HG03521 (cell line): ENCODE measurements at regions not wholly inside any gene's neighbourhood (a gene's known extent, or its start where the extent isn't known, plus 50 kb on each side); places are given as distances from the start of the nearest gene placed in this dataset.

Experiments used
- ATAC-seq: cut with Tn5 transposase; IDR thresholded peaks from one replicate; pipeline ENCODE4 v1.9.1; 2021; ENCODE audit warnings: mild to moderate bottlenecking, moderate library complexity; ENCODE audit not compliant: unreplicated experiment

DNA sequence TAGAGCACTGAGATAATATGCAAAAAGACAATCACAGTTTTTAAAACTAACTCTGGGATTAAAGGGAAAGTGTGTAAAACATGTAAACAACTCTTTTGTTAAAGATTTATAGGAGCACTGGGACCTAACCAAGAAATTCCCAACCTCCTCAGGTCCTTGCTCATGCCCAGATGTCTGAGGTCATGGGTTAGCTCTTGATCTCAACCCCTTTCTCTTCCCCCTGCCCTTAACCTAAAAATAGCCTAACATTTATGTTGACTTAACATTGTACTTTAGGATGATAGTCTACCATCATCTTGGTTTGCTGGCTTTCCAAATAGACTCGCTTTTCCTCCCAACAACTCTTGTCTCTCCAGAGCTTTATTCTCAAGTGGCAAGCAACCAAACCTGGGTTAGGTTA is 258.2 kb upstream of the FAT3 start:
- ATAC-seq, result no peak

DNA sequence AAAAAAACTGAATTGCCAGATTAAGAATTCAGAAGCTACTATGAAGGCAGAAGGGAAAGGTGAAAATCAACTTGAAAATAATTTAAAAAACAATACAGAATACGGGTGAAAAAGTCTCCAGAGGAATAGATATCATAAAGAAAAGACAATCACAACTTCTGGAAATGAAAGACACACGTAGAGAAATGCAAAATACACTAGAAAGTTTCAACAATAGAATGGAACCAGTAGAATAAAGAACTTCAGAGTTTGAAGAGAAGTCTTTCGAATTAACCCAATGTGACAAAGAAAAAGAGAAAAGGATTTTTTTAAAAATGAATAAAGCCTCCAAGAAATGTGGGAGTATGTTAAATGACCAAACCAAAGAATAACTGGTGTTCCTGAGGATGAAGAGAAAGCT is 263.8 kb upstream of the FAT3 start:
- no peak for ATAC-seq

DNA sequence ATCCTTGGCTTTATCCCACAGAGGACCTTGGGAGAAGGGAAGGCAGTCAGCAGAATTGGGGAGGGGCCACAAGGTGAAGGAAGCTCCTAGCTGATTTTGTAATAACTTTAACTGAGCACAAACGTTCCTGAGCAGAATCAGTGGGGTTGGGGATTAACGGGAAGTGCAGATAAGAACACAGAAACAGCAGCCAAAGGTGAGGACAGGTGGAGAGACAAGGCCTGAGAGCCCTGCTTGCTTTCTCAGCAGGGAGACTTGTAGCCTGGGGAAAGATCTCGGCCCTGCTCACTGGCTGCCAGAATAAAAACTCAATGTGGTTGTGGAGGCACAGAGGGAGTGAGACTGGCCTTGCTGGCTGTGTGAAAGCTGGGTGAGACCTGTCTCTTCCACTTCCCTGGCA is 265.2 kb upstream of the FAT3 start:
- no peak for ATAC-seq

DNA sequence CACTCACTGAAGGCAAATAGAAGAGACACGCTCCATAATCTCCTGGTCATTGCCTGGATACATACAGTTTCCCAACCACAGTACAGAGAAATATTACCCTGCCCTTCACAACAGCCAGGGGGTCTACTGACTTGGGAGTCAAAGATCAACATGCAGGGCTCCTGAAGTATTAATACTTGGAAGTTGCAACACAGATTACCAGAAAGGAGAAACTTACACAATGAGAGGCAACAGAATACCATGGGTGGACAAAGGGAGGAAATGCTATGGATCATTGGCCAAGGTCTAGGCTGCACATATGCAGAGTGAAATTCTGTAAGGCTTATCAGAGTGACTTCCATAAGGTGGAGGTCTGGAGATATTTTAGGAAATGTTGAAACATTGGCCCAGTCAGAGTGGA is 267.9 kb upstream of the FAT3 start:
- no peak for ATAC-seq

DNA sequence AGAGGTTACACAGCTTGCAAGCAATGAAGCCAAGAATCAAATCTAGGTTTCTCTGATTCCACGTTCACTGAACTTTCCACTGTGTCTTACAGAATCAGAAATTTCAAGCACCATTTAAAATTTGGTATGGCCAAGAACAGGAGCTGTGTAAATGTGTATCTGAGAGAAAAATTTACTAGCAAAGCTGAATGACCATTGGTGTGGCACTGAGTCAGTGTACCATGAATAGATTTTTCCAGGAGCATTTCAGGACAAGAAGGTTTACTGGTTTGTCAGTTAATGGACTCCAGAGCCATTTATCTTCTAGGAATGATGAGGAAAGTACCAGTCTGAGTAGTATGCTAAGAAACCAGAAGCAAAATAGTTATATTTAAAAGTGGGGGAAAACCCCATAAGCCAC is 269.4 kb upstream of the FAT3 start:
- no peak for ATAC-seq

DNA sequence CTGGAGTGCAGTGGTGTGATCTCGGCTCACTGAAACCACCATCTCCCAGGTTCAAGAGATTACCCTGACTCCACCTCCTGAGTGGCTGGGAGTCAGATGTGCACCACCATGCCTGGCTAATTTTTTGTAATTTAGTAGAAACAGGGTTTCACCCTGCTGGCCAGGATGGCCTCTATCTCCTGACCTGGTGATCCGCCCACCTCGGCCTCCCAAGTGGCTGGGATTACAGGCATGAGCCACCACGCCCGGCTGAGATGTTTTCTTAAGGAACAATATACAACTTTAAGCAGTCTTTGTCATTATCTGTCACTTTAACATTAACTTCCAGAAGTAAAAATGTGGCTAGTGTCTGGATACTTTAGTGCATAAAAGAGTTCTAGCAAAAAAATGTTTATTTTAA is 272.6 kb upstream of the FAT3 start:
- ATAC-seq, result no peak

DNA sequence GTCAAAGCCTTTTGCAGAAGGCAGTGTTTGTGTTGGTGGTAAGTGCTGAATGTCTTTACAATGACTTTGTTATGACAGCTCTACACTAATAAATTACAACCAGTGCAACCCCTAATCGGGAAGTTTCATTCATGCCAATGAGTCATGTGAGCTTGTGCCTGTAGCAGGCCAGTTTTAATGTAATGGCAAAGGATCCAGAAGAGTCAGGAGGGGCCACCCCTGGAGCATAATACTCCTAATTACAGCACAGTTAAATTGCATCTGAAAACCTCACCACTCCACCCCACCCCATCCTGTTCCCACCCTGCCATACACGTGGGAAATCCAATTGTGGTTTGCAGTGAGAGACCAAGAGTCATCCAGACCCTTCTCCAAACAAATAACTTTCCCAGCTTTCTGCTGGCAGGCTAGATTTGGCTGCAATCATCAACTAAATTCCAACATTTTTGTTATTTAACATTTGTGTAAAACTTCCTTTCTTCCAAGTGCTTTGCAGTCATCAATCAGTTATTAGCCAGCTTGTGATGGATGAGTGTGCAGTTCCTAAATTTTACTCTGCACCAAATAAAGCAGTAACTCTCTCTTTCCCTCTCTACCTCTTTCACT is 277.3 kb upstream of the FAT3 start:
- no peak for ATAC-seq

DNA sequence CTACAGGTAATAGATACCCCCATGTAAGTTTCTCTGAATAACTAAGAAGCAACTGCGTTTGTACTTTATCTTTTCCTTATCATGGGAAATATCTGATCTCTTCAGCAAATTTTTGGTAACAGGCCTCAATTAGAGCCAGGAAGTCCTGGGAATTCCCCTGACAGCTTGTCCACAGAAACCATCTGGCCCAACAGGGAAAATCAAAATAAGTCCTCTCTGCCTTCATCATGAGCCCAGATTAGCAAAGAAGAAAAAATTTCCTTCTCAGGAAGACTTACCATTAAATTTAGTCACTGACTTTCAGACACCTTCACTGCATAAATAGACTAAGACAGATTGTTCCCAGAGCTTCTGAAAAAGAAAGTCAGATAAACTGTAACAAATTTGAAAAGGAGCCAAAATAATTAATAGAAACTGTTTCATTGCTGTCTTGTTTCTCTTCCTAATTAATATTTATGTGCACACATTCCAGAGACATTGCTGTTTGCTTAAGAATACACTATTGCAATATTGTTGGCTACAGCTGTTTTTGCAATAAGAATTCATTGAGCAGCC is 278.1 kb upstream of the FAT3 start:
- no peak for ATAC-seq

DNA sequence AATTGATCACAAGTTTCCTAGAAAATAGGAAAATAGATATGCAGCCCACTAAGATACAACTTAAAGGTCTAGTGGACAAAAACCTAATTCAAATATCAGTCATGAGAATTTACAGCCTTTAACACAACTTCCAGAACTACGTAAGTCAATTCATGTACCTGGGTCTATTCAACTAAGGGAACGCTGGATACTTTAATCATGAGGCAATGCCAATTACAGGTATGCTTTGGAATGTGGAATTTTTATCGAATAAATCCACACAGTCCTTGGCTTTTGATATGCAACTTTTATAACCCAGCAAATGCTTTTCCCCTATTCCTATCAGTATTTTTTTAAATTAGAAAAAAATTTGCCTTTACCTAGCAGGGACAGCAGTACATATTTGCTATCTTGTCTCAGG is 289.5 kb upstream of the FAT3 start:
- ATAC-seq, result no peak

DNA sequence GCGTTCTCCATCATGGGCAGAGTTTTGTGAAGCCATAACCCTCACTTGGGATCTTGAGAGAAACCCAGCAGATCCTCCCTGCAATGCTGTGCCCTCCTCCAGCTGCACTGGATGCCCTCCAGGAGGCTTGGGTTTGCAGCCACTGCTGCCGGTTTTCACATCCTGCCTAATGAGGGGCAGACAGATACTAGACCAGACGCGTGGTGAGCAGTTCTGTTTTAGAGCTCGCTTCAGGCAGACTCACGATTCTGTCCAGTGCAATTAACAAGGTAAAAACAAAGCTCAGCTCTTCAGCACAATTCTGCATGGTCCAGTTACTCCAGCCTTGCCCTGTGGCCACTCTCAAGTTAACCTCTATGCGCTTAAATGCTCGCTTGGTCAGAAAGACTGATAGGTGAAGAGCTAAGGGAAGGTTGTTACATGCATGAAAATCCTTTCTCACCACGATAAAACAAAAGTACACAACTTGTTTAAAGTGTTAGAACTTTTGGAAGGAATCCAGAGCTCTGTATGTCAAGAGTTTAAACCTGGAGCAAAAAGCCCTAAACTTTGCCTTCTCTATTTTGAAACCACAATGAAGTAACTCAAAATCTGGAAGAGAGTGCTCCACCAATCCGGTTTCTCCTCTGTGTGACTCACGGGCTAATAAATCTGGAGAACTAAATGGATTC is 292.3 kb upstream of the FAT3 start:
- ATAC-seq, result no peak

DNA sequence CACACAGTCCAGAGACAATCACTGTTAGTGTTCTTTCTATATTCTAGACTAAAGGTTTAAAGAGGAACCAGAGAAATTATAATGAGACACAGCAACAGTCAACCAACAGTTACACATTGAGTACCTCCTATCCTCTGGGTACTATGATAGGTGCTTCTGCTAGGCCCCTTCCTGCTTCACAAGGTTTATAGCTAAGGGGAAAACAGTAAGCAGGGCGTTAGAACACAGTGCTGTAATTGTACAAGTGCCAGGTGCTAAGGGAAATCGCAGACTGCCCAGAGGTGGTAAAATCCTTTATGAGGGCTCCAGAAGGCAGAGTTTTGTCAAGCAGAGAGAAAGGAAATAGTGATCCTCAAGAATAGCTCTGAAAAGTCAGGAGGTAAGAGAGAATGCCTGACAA is 297.2 kb upstream of the FAT3 start:
- ATAC-seq, result no peak

DNA sequence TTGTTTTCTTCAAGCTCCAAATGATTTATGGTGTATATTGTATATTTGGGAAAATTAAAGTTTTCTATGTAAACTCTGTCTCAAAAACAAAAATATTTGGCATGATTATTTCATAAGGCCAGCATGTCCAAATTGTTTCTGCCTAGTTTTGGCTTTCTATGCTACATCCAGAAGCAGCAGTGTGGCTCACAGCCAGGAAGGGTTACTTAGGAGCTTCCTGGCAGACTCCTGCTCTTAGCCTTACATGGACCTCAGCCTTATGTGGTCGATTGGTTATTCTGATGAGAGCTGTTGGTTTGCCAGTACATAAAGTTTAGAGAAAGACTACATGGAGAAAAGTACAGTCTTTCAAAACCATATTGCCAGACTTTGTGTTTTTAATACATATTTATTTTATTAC is 297.7 kb upstream of the FAT3 start:
- no peak for ATAC-seq

DNA sequence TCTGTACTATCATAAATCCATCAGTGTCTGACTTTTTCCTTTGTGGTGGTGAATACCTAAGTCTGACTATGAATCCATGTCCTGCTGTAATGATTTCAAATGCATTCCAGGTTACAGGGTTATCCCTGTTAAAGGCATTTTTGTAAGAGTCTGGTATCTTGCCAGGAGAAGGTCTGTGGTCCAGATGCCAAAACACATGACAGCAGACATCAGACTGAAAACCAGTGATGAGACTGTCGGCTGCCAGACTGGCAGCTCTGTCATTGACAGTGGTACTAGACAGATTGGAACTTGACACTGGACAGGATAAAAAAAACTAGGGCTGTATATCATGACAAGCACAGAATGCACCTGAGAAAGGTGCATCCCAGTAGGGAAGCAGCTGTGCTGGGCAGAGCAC is 301.8 kb upstream of the FAT3 start:
- ATAC-seq, result no peak

DNA sequence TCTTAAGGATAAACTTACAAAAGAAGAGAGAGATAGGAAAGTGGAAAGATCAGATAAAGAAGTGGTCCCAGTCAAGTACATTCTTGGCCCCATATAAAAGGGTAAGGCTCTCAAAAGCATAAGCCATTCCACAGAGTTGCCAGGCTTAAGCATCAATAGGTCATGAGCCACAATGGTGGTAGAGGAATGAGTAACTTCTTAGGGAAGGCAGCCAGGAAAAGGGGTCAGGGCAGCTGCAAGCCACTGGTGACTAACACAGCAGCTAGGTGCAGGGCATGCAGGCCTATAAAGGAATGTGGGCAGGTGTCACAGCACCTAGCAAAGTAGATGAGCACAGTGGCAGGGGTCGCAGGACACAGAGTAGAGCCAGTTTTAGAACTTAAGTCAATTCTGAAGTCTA is 302.6 kb upstream of the FAT3 start:
- ATAC-seq, result no peak

DNA sequence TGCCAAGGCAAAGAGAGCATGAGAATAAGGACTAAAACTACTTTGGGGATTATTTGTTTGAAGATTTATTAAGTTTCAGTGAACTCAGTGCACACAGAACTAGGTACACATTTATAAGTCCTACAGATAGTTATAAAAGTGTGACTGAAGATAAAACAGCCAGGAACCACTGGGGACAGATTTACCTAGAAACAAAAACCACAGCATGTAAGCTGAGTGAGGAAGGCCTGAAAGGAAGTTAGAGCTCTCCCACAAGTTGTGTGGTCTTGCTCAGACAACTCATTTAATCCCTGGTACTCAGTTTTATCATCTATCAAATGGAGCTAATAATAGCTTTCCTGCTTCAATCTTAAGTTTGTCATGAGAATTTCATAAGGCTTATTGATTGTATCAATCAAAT is 311.2 kb upstream of the FAT3 start:
- ATAC-seq, result no peak

DNA sequence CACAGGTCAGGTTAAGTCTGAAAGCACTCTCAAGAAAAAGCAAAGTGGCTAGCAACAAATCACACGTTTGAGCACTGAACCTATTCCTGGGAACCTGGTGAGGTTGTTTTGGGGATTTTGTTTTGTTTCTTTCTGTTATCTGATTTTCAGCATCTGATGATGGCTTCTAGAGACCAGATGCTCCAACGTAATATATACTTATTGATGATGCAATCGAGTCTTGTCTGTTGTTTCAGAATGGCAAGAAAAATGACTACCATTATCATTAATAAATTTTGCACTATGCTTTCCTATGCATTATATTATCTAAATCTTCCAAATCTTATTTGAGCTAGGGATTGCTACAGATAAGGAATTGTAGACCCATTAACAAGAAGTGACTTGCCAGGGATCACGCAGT is 312.3 kb upstream of the FAT3 start:
- ATAC-seq, result no peak

DNA sequence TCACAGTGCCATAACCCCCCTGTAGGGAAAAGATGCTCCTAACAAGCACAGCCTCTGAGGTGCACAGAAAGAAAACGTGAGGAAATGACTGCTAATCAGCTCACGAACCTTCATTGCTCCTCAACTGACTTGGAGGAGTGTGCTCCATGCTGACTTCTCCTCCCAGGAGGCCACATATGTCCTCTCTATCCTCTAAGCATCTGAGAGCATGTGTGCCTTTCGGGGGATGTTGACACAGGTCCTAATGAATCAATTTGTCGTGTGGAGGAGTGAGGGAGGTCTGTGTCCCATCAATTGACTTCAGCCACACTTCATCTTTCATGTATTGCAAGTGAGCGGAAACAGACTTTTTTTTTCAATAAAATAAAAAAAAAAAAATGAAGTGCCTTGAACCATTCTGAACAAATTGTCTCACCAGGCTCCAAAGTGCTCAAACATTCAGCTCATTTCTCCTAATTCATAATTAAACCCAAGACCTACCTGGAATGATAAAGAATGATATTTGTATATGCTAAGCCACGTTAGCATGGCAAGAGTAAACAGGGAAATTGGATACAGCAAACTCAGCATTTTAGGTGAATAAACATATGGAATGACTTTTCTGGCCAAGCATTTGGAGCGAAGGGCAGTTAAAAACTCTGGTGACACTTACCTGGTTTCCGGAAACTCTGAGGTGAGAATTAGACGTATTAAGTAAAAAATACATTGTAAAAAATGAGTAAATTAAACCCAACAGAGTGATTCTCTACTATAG is 317.6 kb upstream of the FAT3 start:
- ATAC-seq, result no peak

DNA sequence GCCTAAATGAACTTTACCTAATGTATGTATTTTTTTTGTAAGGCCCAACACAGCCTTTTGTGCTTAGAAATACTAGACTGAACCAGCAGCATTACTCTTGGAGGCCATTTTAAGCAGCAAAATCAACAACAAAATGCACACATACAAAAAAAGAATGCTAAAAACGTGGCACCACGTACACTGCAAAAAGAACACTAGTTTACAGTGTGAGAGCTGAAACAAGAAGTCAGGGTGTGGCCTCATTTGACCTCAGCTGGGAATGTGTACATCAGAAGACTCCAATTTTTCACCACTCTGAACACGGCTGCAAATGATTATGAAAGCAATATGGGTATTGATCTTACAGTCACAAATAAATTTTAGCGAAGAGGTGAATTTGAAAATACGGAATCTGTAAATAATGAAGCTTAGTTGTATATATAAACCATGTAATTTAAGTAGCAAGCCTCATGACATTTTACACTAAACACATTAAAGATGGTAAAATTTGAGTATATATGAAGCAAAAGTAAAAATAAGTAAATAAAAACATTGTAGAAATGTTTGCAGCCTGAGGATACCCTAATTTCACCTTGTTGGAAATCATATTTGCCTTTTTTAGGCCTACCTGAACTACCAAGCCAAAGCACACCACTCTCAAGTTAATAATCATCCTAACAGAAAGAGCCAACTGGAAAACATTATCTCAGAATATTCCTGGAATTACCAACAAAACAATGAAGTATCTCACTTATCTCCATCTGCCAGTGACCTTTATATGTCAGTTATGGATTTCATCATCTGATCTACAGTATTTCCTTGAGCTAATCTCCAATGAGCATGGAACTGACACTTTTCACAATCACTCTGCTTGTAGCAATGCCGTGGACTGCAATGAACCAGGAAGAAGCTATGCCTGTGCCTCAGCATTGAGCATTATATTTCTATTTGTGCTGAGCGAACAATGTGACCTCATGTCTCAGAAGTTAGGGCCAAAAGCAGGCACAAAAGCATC is 319.5 kb upstream of the FAT3 start:
- no peak for ATAC-seq

DNA sequence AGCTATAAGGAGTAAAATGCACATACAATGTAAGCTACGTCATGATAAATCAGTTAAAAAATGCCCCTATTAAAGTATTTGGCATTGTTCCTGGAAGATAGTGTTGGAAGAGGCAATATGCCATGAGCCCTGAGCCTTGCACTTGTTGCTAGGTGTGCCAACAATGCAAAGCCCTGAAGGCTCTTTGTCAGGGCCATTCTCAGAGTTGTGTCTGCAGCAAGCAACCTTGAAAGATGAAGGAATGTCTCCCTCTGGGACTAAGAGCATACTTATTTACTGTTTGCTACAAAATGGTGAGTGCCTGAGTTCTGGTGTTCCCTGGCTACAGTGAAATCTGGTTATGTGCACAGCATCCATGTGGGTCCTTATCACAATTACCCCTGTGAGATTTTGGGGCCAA is 322.3 kb upstream of the FAT3 start:
- ATAC-seq, result no peak

DNA sequence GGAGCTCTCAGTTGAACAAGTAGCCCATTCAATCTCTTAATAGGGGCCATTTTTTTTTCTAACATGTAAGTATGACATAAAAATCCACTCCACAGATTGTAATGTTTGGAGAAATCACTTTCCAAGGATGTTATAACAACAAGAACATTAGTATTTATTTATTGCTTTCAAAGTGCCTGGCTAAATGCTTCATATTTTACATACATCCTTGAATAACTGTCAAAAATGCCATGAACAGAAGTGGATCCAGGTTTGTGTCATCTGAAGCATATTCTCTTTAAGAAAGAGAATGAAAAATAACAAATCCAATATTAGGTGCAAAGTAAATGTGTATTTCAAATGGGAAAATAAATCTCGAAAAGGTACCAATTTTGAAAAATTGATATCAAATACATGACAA is 344.0 kb upstream of the FAT3 start:
- no peak for ATAC-seq

DNA sequence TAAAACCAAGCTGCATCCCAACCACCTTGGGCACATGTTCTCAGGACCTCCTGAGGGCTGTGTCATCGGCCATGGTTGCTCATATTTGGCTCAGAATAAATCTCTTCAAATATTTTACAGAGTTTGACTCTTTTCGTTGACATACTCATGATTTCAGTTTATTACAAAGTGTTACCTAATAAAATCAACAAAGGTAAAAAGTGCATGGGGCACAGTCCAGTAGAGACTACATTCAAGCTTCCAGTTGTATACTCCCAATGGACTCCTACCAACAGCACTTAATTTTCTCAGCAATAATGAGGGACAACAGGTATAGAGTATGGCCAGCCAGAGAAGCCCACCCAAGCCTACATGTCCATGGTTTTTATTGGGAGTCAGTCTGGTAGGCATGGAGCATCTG is 347.9 kb upstream of the FAT3 start:
- ATAC-seq, result no peak
